CD4-positive, CD25-positive, alpha-beta regulatory T cell (primary cell): ENCODE measurements at regions not wholly inside any gene's neighbourhood (a gene's known extent, or its start where the extent isn't known, plus 50 kb on each side); places are given as distances from the start of the nearest gene placed in this dataset.
"Not testable (repeated sequence)": the region's sequence is repeated elsewhere in the genome, so short reads cannot be mapped to it uniquely, and the experiment has no call there.

Source experiments
- ATAC-seq, 2 donors: fragments of 150-1000 bp; cut with Tn5 transposase; one replicate each; pipeline ENCODE4 v1.10.0; 2021; ENCODE audit warnings: low read depth in 2 of 2, moderate number of reproducible peaks in 2 of 2, moderate library complexity in 1 of 2
- DNase-seq, 3 donors: peaks; one replicate each; pipeline versions ENCODE4 v3.0.0 to v3.0.0-alpha.2; 2012 to 2022; ENCODE audit warnings: mixed read lengths in 1 of 3
- H3K27ac ChIP-seq: one replicate; pipeline ENCODE4 v1.7.0; 2013; ENCODE audit warnings: mild to moderate bottlenecking, low read length; ENCODE audit not compliant: insufficient read depth, poor library complexity, severe bottlenecking
- H3K27me3 ChIP-seq: one replicate; pipeline ENCODE4 v1.7.0; 2013; ENCODE audit warnings: low read length; ENCODE audit not compliant: control insufficient read depth, insufficient read depth
- H3K36me3 ChIP-seq: one replicate; pipeline ENCODE4 v1.7.0; 2013; ENCODE audit warnings: mild to moderate bottlenecking, low read length, moderate library complexity; ENCODE audit not compliant: control insufficient read depth, insufficient read depth
- H3K4me1 ChIP-seq: 2 replicates; pipeline ENCODE4 v1.7.0; 2013; ENCODE audit warnings: mild to moderate bottlenecking, low read length; ENCODE audit not compliant: insufficient read depth, control insufficient read depth, poor library complexity, severe bottlenecking
- H3K4me3 ChIP-seq: one replicate; pipeline ENCODE4 v1.7.0; 2013; ENCODE audit warnings: low read depth, mild to moderate bottlenecking, low read length, moderate library complexity
- H3K9me3 ChIP-seq, 2 experiments: 1 replicate in 1 of 2; 2 replicates in 1 of 2; pipeline ENCODE4 v1.7.0; 2013; ENCODE audit warnings: low read length in 2 of 2, mild to moderate bottlenecking in 1 of 2, moderate library complexity in 1 of 2; ENCODE audit not compliant: control insufficient read depth in 2 of 2
- H3K27ac Mint-ChIP-seq, 3 donors: one replicate each; pipeline ENCODE4 v1.8.0; 2020 to 2022; ENCODE audit warnings: mild to moderate bottlenecking in 3 of 3, mixed read lengths in 3 of 3, moderate library complexity in 2 of 3
- H3K27me3 Mint-ChIP-seq: one replicate; pipeline ENCODE4 v1.8.0; 2022; ENCODE audit warnings: mild to moderate bottlenecking, mixed read lengths
- H3K36me3 Mint-ChIP-seq: one replicate; pipeline ENCODE4 v1.8.0; 2020; ENCODE audit warnings: mixed read lengths
- H3K4me1 Mint-ChIP-seq, 4 donors: one replicate each; pipeline ENCODE4 v1.8.0; 2020 to 2022; ENCODE audit warnings: mixed read lengths in 4 of 4, mild to moderate bottlenecking in 1 of 4
- H3K4me3 Mint-ChIP-seq, 4 donors: one replicate each; pipeline ENCODE4 v1.8.0; 2020 to 2022; ENCODE audit warnings: mild to moderate bottlenecking in 4 of 4, mixed read lengths in 4 of 4, moderate library complexity in 3 of 4
- H3K9me3 Mint-ChIP-seq, 7 donors: one replicate each; pipeline ENCODE4 v1.8.0; 2020 to 2022; ENCODE audit warnings: mixed read lengths in 7 of 7, mild to moderate bottlenecking in 3 of 7, moderate library complexity in 2 of 7

GRCh38 chr6:37569743-37570481, 70.2 kb upstream of the CCDC167 start:
- peaks cover 8% of the 10 kb centered on the region for H3K4me1 ChIP-seq
- Mint-ChIP-seq H3K9me3 (no peaks in the 10 kb centered on the region), H3K27me3 (no peaks in the 10 kb centered on the region), H3K4me3 (no peak overlapping the region), H3K27ac (no peak overlapping the region), H3K4me1 (peaks cover 0 to 7% (median 2%) of the 10 kb centered on the region in 4 donors), H3K36me3 (no peaks in the 10 kb centered on the region)
- no peaks in the 10 kb centered on the region for H3K27me3 ChIP-seq
- H3K27ac ChIP-seq: no peak overlapping the region
- DNase-seq (no peak), ATAC-seq (no peak)
- no peak overlapping the region for H3K4me3 ChIP-seq
- no peaks in the 10 kb centered on the region for H3K9me3 ChIP-seq
- no peaks in the 10 kb centered on the region for H3K36me3 ChIP-seq

GRCh38 chr6:37569317-37569716, 69.6 kb upstream of the CCDC167 start:
- no peak overlapping the region for H3K4me3 Mint-ChIP-seq
- H3K36me3 Mint-ChIP-seq: no peaks in the 10 kb centered on the region
- Histone ChIP-seq H3K4me1 (peaks cover 8% of the 10 kb centered on the region), H3K27me3 (no peaks in the 10 kb centered on the region), H3K36me3 (no peaks in the 10 kb centered on the region), H3K4me3 (no peak overlapping the region), H3K27ac (no peak overlapping the region), H3K9me3 (no peaks in the 10 kb centered on the region)
- no peaks in the 10 kb centered on the region for H3K27me3 Mint-ChIP-seq
- ATAC-seq (no peak), DNase-seq (no peak)
- peaks cover 0 to 7% (median 2%) of the 10 kb centered on the region in 4 donors for H3K4me1 Mint-ChIP-seq
- H3K27ac Mint-ChIP-seq: peak overlapping the region in 1 of 3 donors; percentile 7
- H3K9me3 Mint-ChIP-seq: no peaks in the 10 kb centered on the region

GRCh38 chr6:37566950-37567349, 67.3 kb upstream of the CCDC167 start:
- peaks cover 8% of the 10 kb centered on the region for H3K4me1 ChIP-seq
- DNase-seq (no peak), ATAC-seq (no peak)
- H3K27me3 ChIP-seq: no peaks in the 10 kb centered on the region
- Mint-ChIP-seq H3K27ac (peak overlapping the region in 1 of 3 donors; percentile 72), H3K27me3 (no peaks in the 10 kb centered on the region), H3K36me3 (peaks cover 3% of the 10 kb centered on the region), H3K4me1 (peaks cover 0 to 9% (median 2%) of the 10 kb centered on the region in 4 donors), H3K9me3 (no peaks in the 10 kb centered on the region), H3K4me3 (peak overlapping the region in 3 of 4 donors; percentile 6 to 63 (median 8))
- no peak overlapping the region for H3K4me3 ChIP-seq
- no peak overlapping the region for H3K27ac ChIP-seq
- no peaks in the 10 kb centered on the region for H3K9me3 ChIP-seq
- H3K36me3 ChIP-seq: no peaks in the 10 kb centered on the region

GRCh38 chr6:37566111-37566949, 66.6 kb upstream of the CCDC167 start:
- Mint-ChIP-seq H3K27ac (peak overlapping the region in 1 of 3 donors; percentile 72), H3K4me1 (peaks cover 0 to 9% (median 2%) of the 10 kb centered on the region in 4 donors), H3K9me3 (no peaks in the 10 kb centered on the region), H3K36me3 (peaks cover 3% of the 10 kb centered on the region), H3K27me3 (no peaks in the 10 kb centered on the region), H3K4me3 (peak overlapping the region in 3 of 4 donors; percentile 8 to 74 (median 53))
- no peaks in the 10 kb centered on the region for H3K36me3 ChIP-seq
- no peaks in the 10 kb centered on the region for H3K9me3 ChIP-seq
- H3K4me1 ChIP-seq: peaks cover 8% of the 10 kb centered on the region
- ATAC-seq (peak; percentile 79), DNase-seq (peak; percentile 52 to 72 (median 63))
- no peak overlapping the region for H3K27ac ChIP-seq
- no peaks in the 10 kb centered on the region for H3K27me3 ChIP-seq
- peak overlapping the region; percentile 45 for H3K4me3 ChIP-seq

- Histone ChIP-seq H3K9me3 (no peaks in the 10 kb centered on the region), H3K36me3 (no peaks in the 10 kb centered on the region), H3K4me1 (peaks cover 8% of the 10 kb centered on the region), H3K27ac (no peak overlapping the region), H3K27me3 (no peaks in the 10 kb centered on the region), H3K4me3 (no peak overlapping the region)
- no peak overlapping the region for H3K27ac Mint-ChIP-seq
- DNase-seq: no peak
- H3K4me3 Mint-ChIP-seq: peak overlapping the region in 2 of 4 donors; percentile 24 to 53
- peaks cover 3% of the 10 kb centered on the region for H3K36me3 Mint-ChIP-seq
- H3K4me1 Mint-ChIP-seq: peaks cover 0 to 11% (median 2%) of the 10 kb centered on the region in 4 donors
- H3K27me3 Mint-ChIP-seq: no peaks in the 10 kb centered on the region
- ATAC-seq: no peak
- no peaks in the 10 kb centered on the region for H3K9me3 Mint-ChIP-seq
Observed at GRCh38 chr6:37565267-37566110, 65.8 kb upstream of the CCDC167 start.

- H3K9me3 ChIP-seq, H3K27me3 Mint-ChIP-seq, H3K4me3 Mint-ChIP-seq, H3K36me3 ChIP-seq, H3K36me3 Mint-ChIP-seq, H3K4me3 ChIP-seq, H3K9me3 Mint-ChIP-seq, H3K27ac ChIP-seq, H3K27me3 ChIP-seq, H3K4me1 ChIP-seq, H3K27ac Mint-ChIP-seq, ATAC-seq, DNase-seq: not testable (repeated sequence)
- peaks cover 0 to 34% (median 12%) of the 10 kb centered on the region in 4 donors for H3K4me1 Mint-ChIP-seq
Observed at GRCh38 chr6:37562926-37563288, 63.2 kb upstream of the CCDC167 start.

- no peak for ATAC-seq
- peaks cover 3% of the 10 kb centered on the region for H3K36me3 Mint-ChIP-seq
- H3K4me3 Mint-ChIP-seq: no peak overlapping the region
- no peak for DNase-seq
- Histone ChIP-seq H3K4me3 (no peak overlapping the region), H3K9me3 (no peaks in the 10 kb centered on the region), H3K27ac (no peak overlapping the region), H3K36me3 (no peaks in the 10 kb centered on the region), H3K4me1 (peaks cover 8% of the 10 kb centered on the region), H3K27me3 (no peaks in the 10 kb centered on the region)
- peaks cover 0 to 29% (median 10%) of the 10 kb centered on the region in 4 donors for H3K4me1 Mint-ChIP-seq
- H3K27ac Mint-ChIP-seq: peak overlapping the region in 2 of 3 donors; percentile 65 to 71
- no peaks in the 10 kb centered on the region for H3K27me3 Mint-ChIP-seq
- H3K9me3 Mint-ChIP-seq: no peaks in the 10 kb centered on the region
Observed at GRCh38 chr6:37561361-37561760, 61.7 kb upstream of the CCDC167 start.
